K562 (cell line): ENCODE measurements at regions not wholly inside any gene's neighbourhood (a gene's known extent, or its start where the extent isn't known, plus 50 kb on each side); places are given as distances from the start of the nearest gene placed in this dataset.
"Not testable (repeated sequence)": the region's sequence is repeated elsewhere in the genome, so short reads cannot be mapped to it uniquely, and the experiment has no call there.

Experiments
- CTCF ChIP-seq, 3 experiments: IDR thresholded peaks in 2 of 3; conservative IDR thresholded peaks in 1 of 3; 2 replicates each; pipeline ENCODE4 v1.5.1; 2011 to 2012; ENCODE audit warnings: low read length in 3 of 3, mild to moderate bottlenecking in 3 of 3, control low read depth in 2 of 3, improper control_type of control experiment in 1 of 3, inconsistent platforms in 1 of 3, low read depth in 1 of 3, mixed read lengths in 1 of 3, moderate library complexity in 1 of 3; ENCODE audit not compliant: insufficient read depth in 2 of 3
- HOMEZ ChIP-seq: fragments of 250-450 bp; sonication (Bioruptor Pico); IDR thresholded peaks from 2 replicates; pipeline ENCODE4 v1.4.0; 2020; ENCODE audit warnings: mild to moderate bottlenecking, moderate library complexity
- MIER1 ChIP-seq: fragments of 450-650 bp; IDR thresholded peaks from 2 replicates; pipeline ENCODE4 v1.6.1; 2016; ENCODE audit warnings: antibody characterized with exemption, mild to moderate bottlenecking, low read depth
- MYBL2 ChIP-seq, 2 experiments: fragments of 450-650 bp in 1 of 2; sonication (generic) in 1 of 2; formaldehyde crosslinking in 1 of 2; IDR thresholded peaks; 2 replicates each; pipeline versions ENCODE4 v1.6.1 to v1.8.1; 2017 to 2022; ENCODE audit warnings: borderline replicate concordance in 1 of 2, inconsistent platforms in 1 of 2, low read depth in 1 of 2, mild to moderate bottlenecking in 1 of 2, missing genetic modification reagents in 1 of 2, moderate library complexity in 1 of 2
- NCOA1 ChIP-seq: fragments of 450-650 bp; IDR thresholded peaks from 2 replicates; pipeline ENCODE4 v1.6.1; 2016; ENCODE audit warnings: low read depth
- ZBTB7A ChIP-seq: IDR thresholded peaks from 2 replicates; pipeline ENCODE4 v1.6.1; 2011; ENCODE audit warnings: low read depth, mild to moderate bottlenecking, low read length, moderate library complexity, borderline replicate concordance; ENCODE audit not compliant: control insufficient read depth
- ZBTB8A ChIP-seq: fragments of 450-650 bp; IDR thresholded peaks from 2 replicates; pipeline ENCODE4 v1.6.1; 2018; ENCODE audit warnings: mild to moderate bottlenecking, moderate library complexity; ENCODE audit not compliant: partially characterized antibody

GRCh38 chr2:110028411-110028810 is 87.2 kb downstream of the MALL start:
- TF ChIP-seq MIER1; HOMEZ (CRISPR knock-in tag); ZBTB7A; NCOA1; CTCF (IDR thresholded peaks at IDR 0.05 in 2 of 3, conservative IDR thresholded peaks at IDR 0.05 in 1 of 3; ENCODE audit: insufficient read depth in 2 of 3, low read depth in 1 of 3, low read length in 3 of 3); ZBTB8A; MYBL2 (IDR thresholded peaks at IDR 0.05; ENCODE audit: low read depth); MYBL2 (CRISPR knock-in tag; IDR thresholded peaks at IDR 0.05; ENCODE audit: borderline replicate concordance): not testable (repeated sequence)
